Ishikawa (cell line): ENCODE measurements at regions not wholly inside any gene's neighbourhood (a gene's known extent, or its start where the extent isn't known, plus 50 kb on each side); places are given as distances from the start of the nearest gene placed in this dataset.

ENCODE experiments used
- CEBPB ChIP-seq: IDR thresholded peaks from 2 replicates; pipeline ENCODE4 v1.6.1; 2012
- CREB1 ChIP-seq: IDR thresholded peaks from 2 replicates; pipeline ENCODE4 v1.6.1; 2012; ENCODE audit warnings: low read depth
- EGR1 ChIP-seq: IDR thresholded peaks from 2 replicates; pipeline ENCODE4 v1.6.1; 2012
- EP300 ChIP-seq: IDR thresholded peaks from 2 replicates; pipeline ENCODE4 v1.6.1; 2012; ENCODE audit warnings: borderline replicate concordance
- FOXM1 ChIP-seq: IDR thresholded peaks from 2 replicates; pipeline ENCODE4 v1.6.1; 2012; ENCODE audit warnings: low read depth, borderline replicate concordance
- MAX ChIP-seq: IDR thresholded peaks from 2 replicates; pipeline ENCODE4 v1.6.1; 2012
- NFIC ChIP-seq: IDR thresholded peaks from 2 replicates; pipeline ENCODE4 v1.6.1; 2012
- RAD21 ChIP-seq: IDR thresholded peaks from 2 replicates; pipeline ENCODE4 v1.6.1; 2012; ENCODE audit warnings: low read depth
- TAF1 ChIP-seq: IDR thresholded peaks from 2 replicates; pipeline ENCODE4 v1.6.1; 2012; ENCODE audit warnings: low read depth, mild to moderate bottlenecking
- TCF12 ChIP-seq: IDR thresholded peaks from 2 replicates; pipeline ENCODE4 v1.6.1; 2012; ENCODE audit warnings: low read depth
- TEAD4 ChIP-seq: IDR thresholded peaks from 2 replicates; pipeline ENCODE4 v1.6.1; 2012
- USF1 ChIP-seq: IDR thresholded peaks from 2 replicates; pipeline ENCODE4 v1.6.1; 2012
- YY1 ChIP-seq: IDR thresholded peaks from 2 replicates; pipeline ENCODE4 v1.6.1; 2012; ENCODE audit warnings: low read depth
- ZBTB7A ChIP-seq: IDR thresholded peaks from 2 replicates; pipeline ENCODE4 v1.6.1; 2012; ENCODE audit warnings: low read depth
- TF ChIP-seq, protein P1 (sequence below): IDR thresholded peaks from 2 replicates; pipeline ENCODE4 v1.6.1; 2012; ENCODE audit warnings: low read depth, mild to moderate bottlenecking

DNA sequence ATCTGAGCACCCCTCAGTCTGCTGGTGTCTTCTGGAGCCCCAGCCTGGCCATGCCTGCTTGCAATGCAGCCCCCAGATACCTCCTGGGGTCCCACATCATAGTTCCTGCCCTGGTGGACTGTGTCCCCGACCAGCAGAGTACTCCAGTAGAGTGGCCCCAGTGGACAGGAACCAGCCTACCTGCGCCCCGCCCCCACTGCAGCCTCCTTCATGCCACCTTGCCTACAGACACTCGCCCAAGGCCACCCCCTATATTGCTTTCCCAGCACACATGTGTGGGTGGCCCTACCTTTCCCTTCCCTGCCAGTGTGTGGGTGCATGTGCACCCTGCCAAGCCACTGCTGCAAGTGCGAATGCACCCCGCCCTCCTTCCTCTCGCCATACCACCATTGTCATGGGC, 204.0 kb downstream of the EDN1 start:
- no peak for TF ChIP-seq NFIC
- TF ChIP-seq TEAD4, result no peak
- no peak for TF ChIP-seq ZBTB7A
- no peak for TF ChIP-seq MAX

GRCh38 chr6:12501990-12502389, 211.8 kb downstream of the EDN1 start:
- TF ChIP-seq TEAD4 (no peak), RAD21 (no peak), TCF12 (no peak), CEBPB (no peak), CREB1 (no peak), MAX (no peak), ZBTB7A (no peak), NFIC (no peak), YY1 (no peak), USF1 (no peak), TAF1 (no peak), EP300 (no peak)
- TF ChIP-seq, protein P1, sequence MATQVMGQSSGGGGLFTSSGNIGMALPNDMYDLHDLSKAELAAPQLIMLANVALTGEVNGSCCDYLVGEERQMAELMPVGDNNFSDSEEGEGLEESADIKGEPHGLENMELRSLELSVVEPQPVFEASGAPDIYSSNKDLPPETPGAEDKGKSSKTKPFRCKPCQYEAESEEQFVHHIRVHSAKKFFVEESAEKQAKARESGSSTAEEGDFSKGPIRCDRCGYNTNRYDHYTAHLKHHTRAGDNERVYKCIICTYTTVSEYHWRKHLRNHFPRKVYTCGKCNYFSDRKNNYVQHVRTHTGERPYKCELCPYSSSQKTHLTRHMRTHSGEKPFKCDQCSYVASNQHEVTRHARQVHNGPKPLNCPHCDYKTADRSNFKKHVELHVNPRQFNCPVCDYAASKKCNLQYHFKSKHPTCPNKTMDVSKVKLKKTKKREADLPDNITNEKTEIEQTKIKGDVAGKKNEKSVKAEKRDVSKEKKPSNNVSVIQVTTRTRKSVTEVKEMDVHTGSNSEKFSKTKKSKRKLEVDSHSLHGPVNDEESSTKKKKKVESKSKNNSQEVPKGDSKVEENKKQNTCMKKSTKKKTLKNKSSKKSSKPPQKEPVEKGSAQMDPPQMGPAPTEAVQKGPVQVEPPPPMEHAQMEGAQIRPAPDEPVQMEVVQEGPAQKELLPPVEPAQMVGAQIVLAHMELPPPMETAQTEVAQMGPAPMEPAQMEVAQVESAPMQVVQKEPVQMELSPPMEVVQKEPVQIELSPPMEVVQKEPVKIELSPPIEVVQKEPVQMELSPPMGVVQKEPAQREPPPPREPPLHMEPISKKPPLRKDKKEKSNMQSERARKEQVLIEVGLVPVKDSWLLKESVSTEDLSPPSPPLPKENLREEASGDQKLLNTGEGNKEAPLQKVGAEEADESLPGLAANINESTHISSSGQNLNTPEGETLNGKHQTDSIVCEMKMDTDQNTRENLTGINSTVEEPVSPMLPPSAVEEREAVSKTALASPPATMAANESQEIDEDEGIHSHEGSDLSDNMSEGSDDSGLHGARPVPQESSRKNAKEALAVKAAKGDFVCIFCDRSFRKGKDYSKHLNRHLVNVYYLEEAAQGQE, result no peak

DNA sequence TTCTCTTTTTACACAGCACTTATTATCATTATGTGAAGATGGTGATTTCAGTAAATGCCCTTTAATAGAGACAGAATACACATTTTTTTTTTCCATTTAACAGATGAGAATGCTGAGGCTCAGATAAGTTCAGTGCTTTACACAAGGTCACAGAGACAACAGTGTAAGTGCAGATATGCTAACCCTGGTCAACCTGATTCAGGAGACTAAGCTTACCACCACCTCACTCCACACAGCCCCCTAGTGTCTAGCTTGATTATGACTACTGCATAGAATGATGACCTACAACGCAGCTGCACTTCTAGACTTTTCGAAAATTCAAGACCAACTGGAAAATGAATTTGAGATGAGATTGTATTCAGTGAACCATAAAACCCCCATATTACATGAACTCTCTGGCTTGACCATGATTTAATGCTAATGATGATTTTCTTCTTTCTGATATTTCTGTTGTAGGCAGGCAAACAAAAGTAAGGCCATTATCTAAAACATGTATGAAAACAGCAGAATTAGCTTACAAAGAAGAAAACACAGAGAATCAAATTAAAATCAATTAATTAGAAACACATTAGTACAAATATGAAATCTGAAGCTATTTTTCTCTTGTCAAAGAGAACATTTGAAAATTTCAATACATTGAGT, 212.1 kb upstream of the PHACTR1 start:
- TF ChIP-seq RAD21 (peak; percentile 56), CEBPB (no peak)

GRCh38 chr6:12505486-12505885, 211.1 kb upstream of the PHACTR1 start:
- TF ChIP-seq, protein P1, result no peak
- TF ChIP-seq USF1, result no peak
- no peak for TF ChIP-seq ZBTB7A
- TF ChIP-seq EP300, result no peak
- no peak for TF ChIP-seq CEBPB
- no peak for TF ChIP-seq NFIC
- no peak for TF ChIP-seq RAD21
- TF ChIP-seq TEAD4, result no peak
- no peak for TF ChIP-seq CREB1
- no peak for TF ChIP-seq TAF1
- no peak for TF ChIP-seq YY1
- no peak for TF ChIP-seq TCF12

- TF ChIP-seq NFIC, result no peak
These were observed 210.4 kb upstream of the PHACTR1 start for GRCh38 chr6:12506159-12506558.

GRCh38 chr6:12507636-12508035, 208.9 kb upstream of the PHACTR1 start:
- TF ChIP-seq CEBPB (no peak), MAX (no peak), YY1 (no peak), TEAD4 (no peak), RAD21 (no peak), CREB1 (no peak), TAF1 (no peak), ZBTB7A (no peak), EGR1 (no peak), EP300 (no peak), NFIC (no peak), USF1 (no peak), TCF12 (no peak), FOXM1 (no peak)
- TF ChIP-seq, protein P1, result no peak
